Stomach (tissue), 4 donors: ENCODE measurements at regions not wholly inside any gene's neighbourhood (a gene's known extent, or its start where the extent isn't known, plus 50 kb on each side); places are given as distances from the start of the nearest gene placed in this dataset.

ENCODE experiments used
- CTCF ChIP-seq, 7 experiments: fragments of 450-650 bp in 4 of 7; fragments of 200-600 bp in 3 of 7; sonication (generic) in 3 of 7; IDR thresholded peaks; one replicate each; pipeline ENCODE4 v1.5.1; 2016 to 2019; ENCODE audit warnings: antibody characterized with exemption in 7 of 7, control low read depth in 2 of 7, mild to moderate bottlenecking in 1 of 7
- EP300 ChIP-seq: sonication (generic); formaldehyde crosslinking; IDR thresholded peaks from one replicate; pipeline ENCODE4 v1.6.1; 2017; ENCODE audit warnings: antibody characterized with exemption
- POLR2A ChIP-seq, 4 donors: fragments of 450-650 bp; IDR thresholded peaks; one replicate each; pipeline ENCODE4 v1.6.1; 2016; ENCODE audit warnings: antibody characterized with exemption in 4 of 4, control low read depth in 2 of 4, mild to moderate bottlenecking in 1 of 4, moderate library complexity in 1 of 4
- POLR2AphosphoS5 ChIP-seq, 3 donors: sonication (generic); formaldehyde crosslinking; IDR thresholded peaks; one replicate each; pipeline ENCODE4 v1.6.1; 2016; ENCODE audit warnings: antibody characterized with exemption in 3 of 3

- no peak for TF ChIP-seq CTCF (IDR thresholded peaks at IDR 0.05)
- TF ChIP-seq POLR2A (IDR thresholded peaks at IDR 0.05), result no peak
- TF ChIP-seq POLR2AphosphoS5 (IDR thresholded peaks at IDR 0.05), result no peak
- no peak for TF ChIP-seq EP300
Observed at GRCh38 chr13:108435393-108436149, 166.1 kb downstream of the TNFSF13B start.
